Spleen (tissue), 7 donors: ENCODE measurements at regions not wholly inside any gene's neighbourhood (a gene's known extent, or its start where the extent isn't known, plus 50 kb on each side); places are given as distances from the start of the nearest gene placed in this dataset.

ENCODE experiments used
- CTCF ChIP-seq, 11 experiments: fragments of 200-600 bp in 7 of 11; fragments of 450-650 bp in 4 of 11; sonication (generic) in 4 of 11; IDR thresholded peaks in 8 of 11; conservative IDR thresholded peaks in 3 of 11; 1 replicate in 7 of 11; 2 replicates in 4 of 11; pipeline versions ENCODE4 v1.4.0 to v1.8.0; 2016 to 2021; ENCODE audit warnings: antibody characterized with exemption in 11 of 11, inconsistent platforms in 4 of 11, mild to moderate bottlenecking in 1 of 11
- POLR2A ChIP-seq, 3 donors: fragments of 450-650 bp; IDR thresholded peaks; one replicate each; pipeline ENCODE4 v1.5.1; 2017; ENCODE audit warnings: antibody characterized with exemption in 3 of 3, mild to moderate bottlenecking in 1 of 3
- donor health status: DM: no; HTN: no; CAD: no; lungs with moderate emphysema.
- donor health status: DM: no; HTN: no; CAD: no.
- donor health status: DM: no; HTN: no; CAD: no.

GRCh38 chr2:118671701-118672454, 175.6 kb downstream of the EN1 start:
- TF ChIP-seq CTCF (IDR thresholded peaks at IDR 0.05 in 8 of 11, conservative IDR thresholded peaks at IDR 0.05 in 3 of 11): no peak
- no peak for TF ChIP-seq POLR2A (IDR thresholded peaks at IDR 0.05)
